Mammary epithelial cell (primary cell): ENCODE measurements at regions not wholly inside any gene's neighbourhood (a gene's known extent, or its start where the extent isn't known, plus 50 kb on each side); places are given as distances from the start of the nearest gene placed in this dataset.

Experiments
- CTCF ChIP-seq, 2 donors: IDR thresholded peaks in 1 of 2; conservative IDR thresholded peaks in 1 of 2; 2 replicates each; pipeline ENCODE4 v1.5.1; 2011 to 2012; ENCODE audit warnings: inconsistent platforms in 2 of 2, low read length in 2 of 2, mild to moderate bottlenecking in 2 of 2, control low read depth in 1 of 2, low read depth in 1 of 2; ENCODE audit not compliant: insufficient read depth in 1 of 2; ENCODE audit errors: extremely low read depth in 1 of 2
- EZH2 ChIP-seq: IDR thresholded peaks from 2 replicates; pipeline ENCODE4 v1.6.1; 2012; ENCODE audit warnings: low read length, inconsistent platforms, borderline replicate concordance

- no peak for TF ChIP-seq CTCF (conservative IDR thresholded peaks at IDR 0.05 in 1 of 2, IDR thresholded peaks at IDR 0.05 in 1 of 2; ENCODE audit: extremely low read depth in 1 of 2, insufficient read depth in 1 of 2, low read depth in 1 of 2, low read length in 2 of 2)
- TF ChIP-seq EZH2 = no peak
Observed at GRCh38 chr12:27870939-27871338, 90.9 kb upstream of the MANSC4 start.
